ENCODE measurements at regions not wholly inside any gene's neighbourhood (a gene's known extent, or its start where the extent isn't known, plus 50 kb on each side); places are given as distances from the start of the nearest gene placed in this dataset.
"Not testable (repeated sequence)": the region's sequence is repeated elsewhere in the genome, so short reads cannot be mapped to it uniquely, and the experiment has no call there.

DNA sequence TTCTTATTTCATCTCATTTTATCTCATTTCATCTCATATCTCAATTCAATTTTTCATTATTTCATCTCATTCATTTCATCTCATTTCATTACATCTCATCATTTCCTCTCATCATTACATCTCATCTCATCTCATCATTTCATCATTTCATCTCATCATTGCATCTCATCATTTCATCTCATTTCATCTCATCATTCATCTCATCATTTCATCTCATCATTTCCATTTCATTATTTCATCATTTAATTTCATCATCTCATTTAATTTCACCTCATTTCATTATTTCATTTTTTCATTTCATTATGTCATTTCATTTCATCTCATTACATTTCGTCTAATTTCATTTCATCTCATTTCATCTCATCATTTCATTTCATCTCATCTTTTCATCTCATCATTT lies 2867.8 kb downstream of the RPIA start:
- not testable (repeated sequence) for DNase-seq (ENCODE audit: low read depth); H3K4me3 ChIP-seq (ENCODE audit: low read length)

DNA sequence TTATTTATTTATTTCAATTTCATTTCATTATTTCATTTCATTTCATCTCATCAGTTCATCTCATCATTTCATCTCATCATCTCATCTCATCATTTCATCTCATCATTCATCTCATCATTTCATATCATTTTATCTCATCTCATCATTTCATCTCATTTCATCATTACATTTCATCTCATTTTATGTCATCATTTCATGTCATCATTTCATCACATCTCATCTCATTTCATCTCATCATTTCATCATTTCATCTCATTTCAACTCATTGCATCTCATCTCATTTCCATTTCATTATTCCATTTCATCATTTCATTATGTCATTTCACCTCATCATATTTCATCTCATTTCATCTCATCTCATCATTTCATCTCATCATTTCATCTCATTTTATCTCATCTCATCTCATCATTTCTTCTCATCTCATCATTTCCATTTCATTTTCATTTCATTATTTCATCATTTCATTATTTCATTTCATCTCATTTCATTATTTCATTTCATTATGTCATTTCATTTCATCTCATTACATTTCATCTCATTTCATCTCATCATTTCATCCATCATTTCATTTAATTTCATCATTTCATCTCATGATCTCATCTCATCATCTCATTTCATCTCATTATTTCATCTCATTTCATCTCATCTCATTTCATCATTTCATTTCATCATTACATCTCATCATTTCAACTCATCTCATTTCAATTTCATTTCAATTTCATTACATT lies 2868.6 kb downstream of the RPIA start:
- not testable (repeated sequence) for H3K4me3 ChIP-seq (ENCODE audit: low read length); DNase-seq (ENCODE audit: low read depth)

DNA sequence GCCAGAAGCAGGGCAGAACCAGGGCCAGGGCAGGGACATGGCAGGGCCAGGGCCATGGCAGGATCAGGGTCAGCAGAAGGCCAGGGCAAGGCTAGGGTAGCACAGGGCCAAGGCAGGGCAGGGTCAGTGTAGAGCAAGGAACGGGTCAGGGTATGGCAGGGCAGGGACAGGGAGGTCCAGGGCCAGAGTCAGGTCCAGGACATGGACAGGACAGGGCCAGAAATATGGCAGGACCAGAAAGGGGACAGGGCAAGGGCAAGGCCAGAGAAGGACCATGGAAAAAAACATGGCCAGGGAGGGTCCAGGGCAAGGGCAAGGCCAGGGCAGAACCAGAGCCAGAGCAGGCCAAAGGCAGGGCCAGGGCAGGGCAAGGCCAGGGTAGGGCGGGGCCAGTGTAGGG lies 2870.7 kb downstream of the RPIA start:
- H3K4me3 ChIP-seq (ENCODE audit: low read length); DNase-seq (ENCODE audit: low read depth): not testable (repeated sequence)

DNA sequence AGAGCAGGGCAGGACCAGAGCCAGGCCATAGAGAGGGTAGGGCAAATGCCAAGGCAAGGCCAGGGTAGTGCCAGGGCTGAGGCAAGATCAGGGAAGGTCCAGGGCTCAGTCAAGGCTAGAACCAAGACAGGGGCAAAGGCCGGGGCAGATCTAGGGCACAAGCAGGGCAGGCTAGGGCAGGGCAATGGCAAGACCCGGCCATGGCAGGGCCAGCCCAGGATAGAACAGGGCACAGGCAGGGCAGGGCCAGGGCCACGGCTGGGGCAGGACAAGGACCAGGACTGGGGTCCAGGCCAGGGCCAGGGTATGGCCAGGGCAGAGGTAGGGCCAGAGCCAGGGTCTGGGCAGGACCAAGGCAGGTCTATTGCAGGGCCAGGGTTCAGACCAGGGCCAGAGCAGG lies 2873.2 kb downstream of the RPIA start:
- not testable (repeated sequence) for DNase-seq (ENCODE audit: low read depth)

DNA sequence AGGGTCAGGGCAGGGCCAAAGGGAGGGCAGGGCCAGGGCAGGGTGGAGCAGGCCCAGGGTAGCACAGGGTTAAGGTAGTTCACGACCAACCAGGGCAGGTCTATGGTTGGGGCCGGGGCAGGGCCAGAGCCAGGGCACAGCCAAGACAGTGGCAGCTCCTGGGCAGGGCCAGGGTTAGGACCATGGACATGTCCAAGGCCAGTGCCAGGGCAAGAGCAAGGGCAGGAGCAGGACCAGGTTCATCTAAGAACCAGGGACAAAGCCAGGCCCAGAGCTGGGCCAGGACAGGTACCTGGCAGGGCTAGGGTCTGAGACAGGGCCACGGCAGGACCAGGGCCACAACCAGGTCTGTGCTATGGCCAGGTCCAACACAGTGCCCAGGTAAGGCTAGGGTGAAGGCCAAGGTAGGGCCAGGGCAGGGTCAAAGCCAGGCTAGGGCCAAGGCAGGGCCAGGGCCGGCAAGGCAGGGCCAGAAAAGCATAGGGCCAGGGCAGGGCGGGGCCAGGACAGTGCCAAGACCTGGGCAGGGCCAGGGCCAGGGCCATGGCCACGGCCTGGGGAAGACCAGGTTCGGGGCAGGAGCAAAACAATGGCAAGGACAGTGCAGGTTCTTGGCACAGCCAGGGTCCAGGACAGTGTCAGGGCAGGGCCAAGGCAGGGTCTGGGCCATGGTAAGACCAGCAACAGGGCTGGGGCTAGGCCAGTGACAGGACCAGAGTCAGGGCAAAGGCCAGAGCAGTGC lies 2874.4 kb downstream of the RPIA start:
- not testable (repeated sequence) for DNase-seq (ENCODE audit: low read depth); H3K4me3 ChIP-seq (ENCODE audit: low read length)

More for the DNA sequence above, 2873.2 kb downstream of the RPIA start:
- H3K4me3 ChIP-seq (ENCODE audit: low read length) = not testable (repeated sequence)

DNA sequence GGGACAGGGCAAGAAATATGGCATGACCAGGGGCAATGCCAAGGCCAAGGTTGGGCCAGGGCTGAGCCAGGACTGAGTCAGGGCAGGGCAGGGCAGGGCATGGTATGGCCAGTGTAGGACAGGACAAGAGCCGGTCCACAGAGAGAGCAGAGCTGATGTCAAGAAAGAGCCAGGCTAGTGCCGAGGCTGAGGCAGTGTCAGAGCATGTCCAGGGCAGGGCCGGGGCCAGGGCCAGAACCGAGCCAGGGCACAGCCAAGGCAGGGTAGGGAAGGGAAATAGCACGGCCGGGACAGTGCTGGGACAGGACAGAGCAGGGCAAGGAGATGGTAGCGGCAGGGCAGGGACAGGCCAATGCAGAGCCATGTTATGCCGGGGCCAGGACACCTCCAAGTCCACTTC lies 2875.1 kb downstream of the RPIA start:
- DNase-seq (ENCODE audit: low read depth); H3K4me3 ChIP-seq (ENCODE audit: low read length): not testable (repeated sequence)

DNA sequence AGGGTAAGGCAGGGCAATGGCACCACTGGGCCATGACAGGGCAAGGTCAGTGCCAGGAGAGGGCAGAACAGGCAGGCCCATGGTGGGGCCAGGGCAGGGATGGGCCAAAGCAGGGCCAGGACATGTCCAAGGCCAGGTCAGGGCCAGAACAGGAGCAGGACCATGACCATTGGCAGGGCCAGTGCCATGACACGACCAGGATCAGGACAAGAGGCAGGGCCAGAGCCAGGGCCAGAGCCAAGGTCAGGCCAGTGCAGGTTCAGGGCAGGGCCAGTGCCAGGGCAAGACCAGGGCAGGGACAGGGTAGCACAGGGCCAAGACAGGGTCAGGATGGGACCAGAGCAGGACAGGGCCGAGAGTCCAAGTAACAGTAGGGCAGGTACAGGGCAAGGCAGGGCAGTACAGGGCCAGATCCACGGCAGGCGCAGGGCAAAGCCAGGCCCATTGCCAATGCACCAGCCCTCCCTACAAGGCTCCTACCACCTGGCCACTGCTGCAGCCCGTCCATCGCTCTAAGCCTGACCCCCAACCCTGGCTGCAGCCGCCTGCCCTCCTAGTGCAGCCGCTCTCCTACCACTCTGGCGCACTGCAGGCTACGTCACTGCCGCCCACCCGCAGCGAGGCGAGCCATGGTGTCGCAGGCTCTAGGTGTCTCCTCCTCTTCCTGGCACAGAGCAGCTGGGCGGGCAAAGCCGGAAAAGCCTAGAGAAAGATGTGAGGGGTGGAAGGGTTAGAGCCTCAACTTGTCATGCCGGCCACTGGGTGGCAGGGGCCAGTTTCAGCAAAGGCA lies 2876.3 kb downstream of the RPIA start:
- H3K4me3 ChIP-seq (ENCODE audit: low read length); DNase-seq (ENCODE audit: low read depth): not testable (repeated sequence)

DNA sequence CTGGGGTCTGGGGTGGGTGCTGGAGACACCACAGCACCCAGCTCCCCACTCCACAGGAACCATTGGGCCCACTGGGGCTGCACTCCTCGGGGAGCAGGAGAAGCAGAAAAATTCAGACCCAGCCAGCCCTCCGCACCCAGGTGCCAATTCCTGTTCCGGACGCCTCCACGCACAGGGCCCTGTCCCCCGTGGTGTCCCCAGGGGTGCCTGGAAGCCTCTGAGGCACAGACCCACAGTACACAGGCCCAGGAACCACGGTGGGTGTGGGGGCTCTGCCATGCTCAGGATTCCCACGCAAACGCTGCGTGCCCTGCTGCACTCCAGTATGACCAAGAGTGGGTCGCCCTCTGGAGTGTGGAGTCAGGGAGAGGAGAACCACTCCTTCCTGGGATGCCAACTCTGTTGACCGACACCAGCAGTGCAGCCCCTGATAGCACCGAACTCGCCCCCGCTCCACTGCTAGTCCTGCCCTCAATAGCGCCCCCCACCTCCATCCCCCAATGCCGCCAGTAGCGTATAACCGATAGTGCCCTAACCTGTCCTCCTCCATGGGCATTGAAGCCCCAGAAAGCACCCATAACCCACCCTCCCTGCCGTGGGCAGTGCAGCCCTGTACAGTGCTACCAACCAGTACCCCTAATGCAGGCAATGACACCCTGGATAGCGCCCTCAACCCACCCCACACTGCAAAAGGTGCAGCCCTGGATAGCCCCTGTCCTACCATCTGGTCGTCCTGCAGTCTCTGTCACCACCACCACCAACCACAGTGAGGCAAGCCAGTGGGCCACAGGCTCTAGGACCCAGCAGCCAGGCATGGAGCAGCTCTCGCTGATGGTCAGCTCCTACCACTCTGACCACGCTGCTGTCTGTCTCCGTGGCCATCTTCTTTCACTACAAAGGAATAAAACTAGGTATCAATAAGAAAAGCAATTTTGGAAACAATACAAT lies 2877.2 kb downstream of the RPIA start:
- not testable (repeated sequence) for H3K4me3 ChIP-seq (ENCODE audit: low read length); DNase-seq (ENCODE audit: low read depth)

DNA sequence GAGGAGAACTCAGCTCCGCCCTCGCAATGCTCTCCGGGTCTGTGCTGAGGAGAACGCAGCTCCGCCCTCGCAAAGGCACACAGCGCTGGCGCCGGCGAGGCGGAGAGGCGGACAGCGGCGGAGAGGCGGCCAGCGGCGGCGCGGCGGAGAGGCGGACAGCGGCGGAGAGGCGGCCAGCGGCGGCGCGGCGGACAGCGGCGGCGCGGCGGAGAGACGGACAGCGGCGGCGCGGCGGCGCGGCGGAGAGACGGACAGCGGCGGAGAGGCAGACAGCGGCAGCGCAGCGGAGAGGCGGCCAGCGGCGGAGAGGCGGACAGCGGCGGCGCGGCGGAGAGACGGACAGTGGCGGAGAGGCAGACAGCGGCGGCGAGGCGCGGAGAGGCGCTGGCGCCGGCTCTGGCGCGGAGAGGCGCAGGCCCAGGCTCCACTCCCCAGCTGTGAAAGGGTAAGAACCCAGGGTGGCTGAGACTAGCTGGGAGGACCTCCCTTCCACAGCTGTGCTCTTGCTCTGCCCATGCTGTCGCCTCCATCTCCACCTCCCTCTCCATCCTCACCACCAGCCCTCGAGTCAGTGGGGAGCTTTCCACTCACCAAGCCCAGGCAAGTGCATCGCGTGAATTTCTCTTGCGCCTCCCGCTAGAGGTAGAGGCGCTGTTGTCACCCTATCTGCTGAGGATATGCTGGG lies 2879.9 kb downstream of the RPIA start:
- not testable (repeated sequence) for H3K4me3 ChIP-seq (ENCODE audit: low read length); DNase-seq (ENCODE audit: low read depth)

DNA sequence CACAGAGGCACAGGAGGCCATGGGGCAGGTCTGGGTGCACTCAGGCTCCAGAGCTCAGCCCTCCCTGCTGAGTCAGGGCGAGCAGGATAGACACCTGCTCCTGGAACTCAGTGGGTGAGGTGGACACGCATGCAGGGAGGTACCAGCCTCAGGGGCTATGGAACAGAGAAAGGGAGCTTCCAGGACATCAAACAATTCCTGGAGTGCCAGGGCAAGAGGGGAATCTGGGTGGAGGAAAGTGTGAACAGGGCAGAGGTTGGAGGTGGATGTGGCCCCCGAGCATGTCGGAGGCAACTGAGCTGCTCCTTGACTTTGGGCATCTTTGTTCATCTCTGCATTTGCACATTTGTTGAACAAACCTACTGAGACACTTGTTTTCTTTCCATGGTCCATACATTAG lies 2881.5 kb downstream of the RPIA start:
- H3K4me3 ChIP-seq (ENCODE audit: low read length); DNase-seq (ENCODE audit: low read depth): not testable (repeated sequence)

DNA sequence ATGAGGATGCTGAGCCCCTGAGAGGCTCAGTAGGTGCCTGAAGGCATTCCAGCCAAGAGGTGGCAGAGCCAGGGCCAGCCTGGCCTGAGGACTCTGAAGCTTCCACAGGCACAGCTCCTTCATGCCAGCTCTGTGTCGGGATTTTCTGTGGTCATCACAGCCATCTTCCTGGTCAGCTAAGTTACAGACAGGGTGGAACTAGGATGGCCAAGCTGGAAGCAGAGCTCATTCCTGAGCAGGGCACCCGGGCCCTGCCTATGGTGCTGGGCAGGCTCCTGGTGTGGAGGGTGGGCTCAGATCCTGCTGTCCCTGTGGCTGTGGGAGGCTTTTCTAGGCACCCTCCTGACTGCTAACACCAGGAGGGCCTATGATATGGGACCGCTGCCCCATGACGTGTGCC lies 2882.3 kb downstream of the RPIA start:
- DNase-seq (ENCODE audit: low read depth); H3K4me3 ChIP-seq (ENCODE audit: low read length): not testable (repeated sequence)

DNA sequence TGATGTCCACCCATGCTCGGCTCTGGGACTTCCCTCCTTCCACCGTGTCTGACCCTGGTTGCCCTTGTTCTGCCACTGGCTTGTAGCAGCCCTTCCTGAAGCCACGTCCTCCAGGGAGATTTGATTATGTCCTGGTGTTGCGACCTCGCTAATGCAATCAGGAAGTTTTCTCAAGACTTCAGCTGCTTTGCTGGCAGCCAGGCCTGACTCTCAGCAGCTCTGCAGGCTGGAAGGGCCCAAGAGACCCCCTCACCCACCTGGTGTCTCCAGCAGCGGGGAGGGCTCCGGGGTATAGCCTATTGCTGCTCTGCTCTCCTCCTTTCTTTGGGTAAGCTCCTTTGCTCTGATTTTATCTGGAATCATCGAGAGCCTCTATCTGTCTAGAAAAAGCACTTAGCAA lies 2882.8 kb downstream of the RPIA start:
- not testable (repeated sequence) for H3K4me3 ChIP-seq (ENCODE audit: low read length); DNase-seq (ENCODE audit: low read depth)

DNA sequence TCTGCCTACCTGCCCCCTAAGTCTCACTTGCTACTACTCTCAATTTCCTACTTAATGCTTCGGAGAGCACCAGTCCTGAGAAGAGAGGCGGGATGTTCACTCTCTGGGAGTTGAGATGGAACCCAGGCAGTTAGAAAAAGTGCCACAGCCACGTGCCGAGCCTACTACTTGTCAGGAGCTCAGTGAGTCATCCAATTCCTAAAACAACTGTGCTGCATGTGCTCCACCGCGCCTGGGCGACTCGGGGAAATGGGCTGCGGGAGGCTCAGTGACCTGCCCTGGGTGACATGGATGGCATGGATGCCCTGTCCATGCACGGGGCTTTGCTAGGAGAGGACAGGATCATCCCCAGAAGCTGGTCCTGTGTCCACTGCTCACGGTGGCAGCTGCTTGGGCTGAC lies 2884.2 kb downstream of the RPIA start:
- not testable (repeated sequence) for H3K4me3 ChIP-seq (ENCODE audit: low read length)

DNA sequence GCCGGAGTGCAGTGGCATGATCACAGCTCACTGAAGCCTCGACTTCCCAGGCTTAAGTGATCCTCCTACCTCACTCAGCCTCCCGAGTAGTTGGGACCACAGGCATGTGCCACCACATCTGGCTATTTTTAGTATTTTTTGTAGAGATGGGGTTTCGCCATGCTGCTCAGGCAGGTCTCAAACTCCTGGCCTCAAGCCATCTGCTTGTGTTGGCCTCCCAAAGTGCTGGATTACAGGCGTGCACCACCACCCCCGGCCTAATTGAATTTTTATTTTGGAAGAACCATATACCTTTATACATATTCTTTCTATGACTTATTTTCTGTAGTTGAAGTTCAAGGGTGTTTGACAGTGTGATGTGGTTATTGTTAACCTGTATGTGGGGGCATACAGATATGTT lies 2885.9 kb downstream of the RPIA start:
- DNase-seq (ENCODE audit: low read depth) = not testable (repeated sequence)

More for the DNA sequence above, 2884.2 kb downstream of the RPIA start:
- not testable (repeated sequence) for DNase-seq (ENCODE audit: low read depth)

DNA sequence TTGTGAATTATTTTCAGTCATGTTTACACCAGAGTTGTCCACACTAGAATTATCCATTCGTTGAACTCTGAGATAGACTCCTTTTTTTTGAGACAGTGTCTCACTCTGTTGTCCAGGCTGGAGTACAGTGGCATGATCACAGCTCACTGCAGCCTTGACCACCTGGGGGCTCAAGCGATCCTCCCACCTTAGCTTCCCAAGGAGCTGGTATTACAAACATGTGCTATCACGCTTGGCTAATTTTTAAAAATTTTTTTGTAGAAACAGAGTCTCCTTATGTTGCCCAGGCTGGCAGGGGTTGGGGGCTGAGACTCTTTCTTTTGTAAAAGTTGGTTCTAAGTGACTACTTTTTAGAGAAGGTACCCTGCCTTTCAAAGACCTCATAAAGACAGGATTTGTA lies 2887.2 kb downstream of the RPIA start:
- DNase-seq (ENCODE audit: low read depth); H3K4me3 ChIP-seq (ENCODE audit: low read length): not testable (repeated sequence)

More for the DNA sequence above, 2885.9 kb downstream of the RPIA start:
- H3K4me3 ChIP-seq (ENCODE audit: low read length) = not testable (repeated sequence)

DNA sequence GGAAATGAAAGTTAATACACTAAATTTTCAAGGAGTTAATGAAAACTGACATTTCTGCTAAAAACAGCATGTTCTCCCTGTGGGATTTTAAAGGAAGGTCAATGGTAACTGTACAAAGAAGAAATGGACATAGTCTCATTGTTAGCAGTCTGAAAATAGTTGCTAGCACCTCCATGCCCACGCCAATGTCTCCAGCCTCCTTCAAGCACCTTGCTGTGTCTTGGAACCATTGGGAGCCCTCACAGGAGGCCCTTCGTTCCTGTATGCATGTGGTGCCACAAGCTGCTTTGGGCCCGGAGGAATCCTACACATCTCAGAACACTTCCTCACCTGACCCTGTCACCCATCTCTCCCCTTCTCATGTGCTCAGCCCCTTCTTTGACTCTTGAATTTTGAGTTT lies 2888.1 kb downstream of the RPIA start:
- not testable (repeated sequence) for DNase-seq (ENCODE audit: low read depth); H3K4me3 ChIP-seq (ENCODE audit: low read length)

DNA sequence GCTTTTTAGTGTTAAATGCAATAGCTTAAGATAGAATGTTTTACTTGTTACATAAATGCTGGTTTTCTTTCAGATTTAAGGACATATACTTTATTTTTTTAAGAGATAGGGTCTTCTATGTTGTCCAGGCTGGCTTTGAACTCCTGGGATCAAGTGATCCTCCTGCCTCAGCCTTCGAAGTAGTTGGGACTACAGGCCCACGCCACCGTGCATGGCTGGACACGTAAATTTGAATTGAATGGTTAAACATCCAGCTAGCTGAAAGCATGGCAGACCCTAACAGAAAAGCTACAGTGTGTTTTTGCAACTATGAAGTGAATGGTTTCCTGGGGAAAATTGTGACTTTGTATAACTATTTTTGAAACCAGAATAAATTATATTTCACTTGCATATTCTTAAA lies 2888.6 kb downstream of the RPIA start:
- not testable (repeated sequence) for H3K4me3 ChIP-seq (ENCODE audit: low read length); DNase-seq (ENCODE audit: low read depth)

DNA sequence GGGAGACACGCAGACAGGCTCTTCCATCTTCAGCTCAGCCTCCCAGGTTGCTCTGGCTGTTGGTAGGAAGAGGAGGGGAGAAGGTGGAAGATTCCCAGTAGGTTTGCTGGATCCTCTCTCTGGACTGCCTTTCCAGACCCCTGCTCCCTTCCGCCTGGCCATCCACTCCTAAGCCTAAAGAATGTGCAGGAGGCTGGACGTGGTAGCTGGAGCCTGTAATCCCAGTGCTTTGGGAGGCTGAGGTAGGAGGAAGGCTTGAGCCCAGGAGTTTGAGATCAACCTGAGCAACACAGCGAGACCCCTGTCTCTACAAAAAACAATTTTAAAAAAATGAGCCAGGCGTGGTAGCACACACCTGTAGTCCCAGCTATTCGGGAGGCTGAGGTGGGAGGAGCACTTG lies 2895.6 kb downstream of the RPIA start:
- not testable (repeated sequence) for DNase-seq (ENCODE audit: low read depth); H3K4me3 ChIP-seq (ENCODE audit: low read length)
